ENCODE measurements at regions not wholly inside any gene's neighbourhood (a gene's known extent, or its start where the extent isn't known, plus 50 kb on each side); places are given as distances from the start of the nearest gene placed in this dataset.

DNA sequence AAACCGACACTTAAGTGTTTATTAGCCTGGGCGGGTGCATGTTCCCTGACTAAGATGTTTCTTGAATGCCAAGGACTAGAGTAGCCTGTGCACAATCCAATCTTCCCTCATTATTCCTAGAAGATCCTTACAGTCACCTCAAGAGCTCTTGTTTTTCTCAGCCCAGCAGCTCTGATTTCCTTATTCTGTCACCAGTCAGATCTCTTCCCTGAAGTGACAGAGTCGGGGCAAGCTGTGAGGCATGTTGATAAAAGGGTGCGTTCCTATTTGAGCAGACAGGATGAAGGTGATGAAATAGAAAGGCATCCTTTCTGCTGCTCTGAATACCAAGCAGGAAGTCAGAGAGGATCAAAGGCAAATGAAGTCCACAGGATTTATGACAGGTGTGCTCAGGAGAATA is 125.6 kb upstream of the MCTP2 start:
- DNase-seq (ENCODE audit: low spot score in 2 of 2) (no peak), FAIRE-seq (no peak)

DNA sequence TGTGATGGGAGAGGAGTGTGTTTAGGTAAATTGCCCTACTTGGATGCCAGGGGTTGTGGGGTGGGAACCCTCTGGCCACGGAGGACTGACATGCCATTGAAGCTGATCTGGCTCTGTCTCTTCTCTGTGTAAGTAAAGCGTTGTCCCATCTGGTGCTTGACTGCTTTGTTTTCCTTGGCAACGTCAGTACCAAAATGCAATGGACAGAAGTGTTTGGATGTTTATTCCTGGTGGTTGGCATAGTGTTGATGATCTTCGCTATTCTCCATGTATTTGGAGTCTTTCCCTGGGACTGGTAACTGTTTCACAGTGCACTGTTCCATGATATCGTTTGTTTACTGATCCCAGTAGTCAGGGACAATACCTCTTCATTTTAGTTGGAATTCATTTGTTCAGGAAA is 130.5 kb upstream of the MCTP2 start:
- FAIRE-seq, result no peak
- no peak for DNase-seq (ENCODE audit: low spot score in 2 of 2)

DNA sequence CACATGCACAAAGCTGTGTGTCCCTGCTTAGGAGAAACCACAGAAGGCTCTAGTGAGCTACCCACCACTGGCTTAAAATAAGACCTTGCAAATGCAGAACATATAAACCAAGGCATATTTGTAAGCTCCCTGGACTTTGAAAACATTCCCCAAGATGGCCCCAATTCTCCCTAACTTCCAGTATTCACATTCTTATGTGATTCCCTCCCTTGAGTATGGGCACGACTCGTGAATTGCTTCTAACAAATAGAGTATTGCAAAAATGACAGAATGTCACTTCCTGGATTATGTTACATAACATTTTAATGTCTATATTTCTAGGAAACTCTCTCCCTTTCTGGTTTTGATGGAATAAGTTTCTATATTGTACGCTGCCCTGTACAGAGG is 131.8 kb upstream of the MCTP2 start:
- no peak for DNase-seq (ENCODE audit: low spot score in 2 of 2)
- FAIRE-seq, result no peak

DNA sequence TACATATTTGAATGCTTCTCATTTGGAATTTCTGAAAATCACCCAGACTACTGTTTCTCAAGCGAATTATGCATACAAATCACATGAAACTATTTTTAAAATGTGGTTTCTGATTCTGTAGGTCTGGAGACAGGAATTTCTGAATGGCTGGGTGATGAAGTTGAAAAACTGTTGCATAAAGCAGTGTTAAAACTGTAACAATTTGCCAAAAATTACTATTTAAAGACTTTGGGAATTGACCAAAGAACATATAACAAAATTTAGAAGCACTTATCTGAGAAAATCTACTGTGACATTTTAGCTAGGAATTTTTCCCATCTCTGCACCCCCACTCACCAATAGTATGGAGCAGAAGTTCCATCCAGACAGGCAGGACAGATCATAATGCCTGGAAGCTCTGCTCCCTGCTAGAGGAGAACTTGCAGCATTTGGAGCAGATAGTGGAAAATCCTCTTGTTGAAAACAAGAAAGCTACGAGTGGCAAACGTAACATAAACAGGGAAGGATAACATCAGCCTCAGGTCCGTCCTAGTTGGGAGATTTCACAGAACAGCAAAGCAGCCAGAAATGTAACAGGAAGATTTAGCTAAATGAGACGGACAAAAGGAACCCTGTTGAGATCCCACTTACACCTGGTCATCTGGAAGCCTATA is 132.3 kb upstream of the MCTP2 start:
- FAIRE-seq (no peak), DNase-seq (ENCODE audit: low spot score in 2 of 2) (no peak)

- DNase-seq (ENCODE audit: low spot score in 2 of 2), result no peak
These were observed 133.8 kb upstream of the MCTP2 start for GRCh38 chr15:94097552-94097951.

GRCh38 chr15:94094310-94094709 is 137.1 kb upstream of the MCTP2 start:
- FAIRE-seq, result no peak
- no peak for DNase-seq (ENCODE audit: low spot score in 2 of 2)

More at GRCh38 chr15:94097552-94097951, 133.8 kb upstream of the MCTP2 start:
- FAIRE-seq, result no peak

DNA sequence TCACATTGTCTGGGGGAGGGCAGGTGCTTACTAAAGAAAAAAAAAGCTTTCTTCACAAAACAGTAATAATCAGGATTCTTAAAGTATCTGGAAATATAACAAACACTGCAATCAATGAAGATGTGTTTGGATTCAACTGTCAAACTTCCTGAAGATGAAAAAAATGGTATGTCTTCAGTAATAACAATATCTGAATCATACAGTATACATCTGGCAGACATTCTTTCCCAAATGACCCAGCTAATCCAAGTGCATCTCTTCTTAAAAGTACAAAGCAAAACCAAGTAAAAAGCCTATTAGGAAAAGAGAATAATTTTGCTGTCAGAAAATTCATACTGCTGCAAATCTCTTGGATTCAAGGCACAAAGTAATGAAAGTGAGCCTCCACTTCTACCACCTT is 145.0 kb upstream of the MCTP2 start:
- FAIRE-seq, result no peak
- no peak for DNase-seq (ENCODE audit: low spot score in 2 of 2)

DNA sequence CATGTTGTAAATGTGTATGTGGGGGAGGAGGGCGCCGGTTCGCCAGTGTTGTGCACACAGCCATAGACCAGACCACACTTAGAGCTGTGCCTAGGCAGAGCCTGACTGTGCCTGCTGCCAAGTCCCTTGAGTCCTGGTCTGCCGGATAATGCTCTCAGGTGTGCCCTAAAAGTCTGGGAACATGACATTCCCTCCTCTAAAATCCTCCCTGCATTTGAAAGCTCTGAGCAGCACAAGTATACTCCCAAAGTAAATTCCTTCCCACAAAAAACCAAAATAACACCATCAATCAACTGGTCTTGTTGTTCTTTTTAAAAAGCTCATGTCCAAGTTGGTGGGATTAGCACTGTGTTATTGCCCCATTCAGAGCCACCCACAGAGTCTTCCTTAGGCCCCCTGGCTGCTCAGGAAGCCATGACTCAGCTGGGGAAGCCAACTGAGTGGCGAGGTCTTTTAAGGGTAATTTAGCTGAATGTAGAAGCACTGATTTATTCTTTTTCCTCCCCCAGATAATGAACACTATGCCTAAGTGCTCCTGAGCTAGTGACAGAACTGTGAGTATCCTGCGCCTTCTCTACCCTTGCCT is 147.8 kb upstream of the MCTP2 start:
- FAIRE-seq, result no peak

DNA sequence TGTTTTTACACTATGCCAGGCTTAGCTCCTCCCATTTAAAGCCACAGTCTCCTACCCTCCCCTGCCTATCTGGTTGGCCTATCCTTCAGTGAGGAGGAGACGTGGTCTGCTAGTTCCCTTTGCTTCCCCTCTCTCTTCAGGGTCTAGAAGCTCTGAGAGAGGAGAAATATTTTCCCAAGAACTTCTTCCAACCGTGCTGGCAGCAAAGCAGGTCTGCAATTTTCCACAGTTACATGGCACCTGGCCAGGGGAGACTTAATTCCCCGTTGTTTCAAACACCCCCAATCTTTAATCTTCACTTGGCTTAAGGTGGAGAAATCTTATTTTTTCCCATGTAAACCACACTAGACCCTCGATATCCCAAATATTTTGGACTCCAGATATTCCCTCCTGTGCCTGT is 149.5 kb upstream of the MCTP2 start:
- DNase-seq (ENCODE audit: low spot score in 2 of 2) (no peak), FAIRE-seq (no peak)

More for the DNA sequence above, 147.8 kb upstream of the MCTP2 start:
- no peak for DNase-seq (ENCODE audit: low spot score in 2 of 2)

GRCh38 chr15:94080989-94081605 is 150.3 kb upstream of the MCTP2 start:
- FAIRE-seq, result no peak
- DNase-seq (ENCODE audit: low spot score in 2 of 2), result no peak

DNA sequence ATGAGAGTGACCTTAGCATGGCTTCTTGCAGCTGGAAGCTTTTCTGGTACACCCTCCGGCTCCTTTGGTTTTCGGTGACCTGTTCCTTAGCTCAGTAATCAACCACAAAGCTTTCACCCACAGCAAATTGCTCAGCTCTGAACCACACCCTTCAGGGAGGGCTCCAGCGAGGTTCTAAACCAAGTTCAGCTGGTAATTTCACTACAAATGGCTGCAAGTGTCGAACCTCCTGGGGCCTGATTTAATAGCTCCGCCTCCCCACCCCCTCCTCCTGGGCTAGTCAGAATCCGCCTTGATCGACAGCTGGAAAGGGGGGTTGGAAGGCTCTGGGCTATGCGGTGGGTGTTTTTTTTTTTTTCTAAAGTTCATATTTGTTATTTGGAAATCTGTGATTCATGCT is 150.9 kb upstream of the MCTP2 start:
- FAIRE-seq, result no peak
- DNase-seq (ENCODE audit: low spot score in 2 of 2), result no peak

DNA sequence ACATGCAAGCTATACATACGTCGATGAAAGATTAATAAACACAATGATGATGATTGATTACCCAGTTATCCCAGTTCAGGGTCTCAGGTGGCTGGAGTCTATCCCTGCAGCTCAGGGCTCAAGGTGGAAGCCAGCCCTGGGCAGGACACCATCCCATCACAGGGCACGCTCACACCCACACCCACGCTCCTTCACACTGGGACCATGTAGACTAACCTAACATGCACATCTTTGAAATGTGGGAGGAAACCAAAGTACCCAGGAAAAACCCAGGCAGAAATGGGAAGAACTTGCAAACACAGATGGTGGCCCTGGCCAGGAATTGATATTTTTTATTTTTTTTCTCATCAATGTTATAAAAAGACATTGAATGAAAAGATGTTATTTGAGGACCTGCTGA is 151.4 kb upstream of the MCTP2 start:
- DNase-seq (ENCODE audit: low spot score in 2 of 2), result no peak
- no peak for FAIRE-seq

GRCh38 chr15:94079459-94079858 is 151.9 kb upstream of the MCTP2 start:
- no peak for FAIRE-seq
- no peak for DNase-seq (ENCODE audit: low spot score in 2 of 2)

DNA sequence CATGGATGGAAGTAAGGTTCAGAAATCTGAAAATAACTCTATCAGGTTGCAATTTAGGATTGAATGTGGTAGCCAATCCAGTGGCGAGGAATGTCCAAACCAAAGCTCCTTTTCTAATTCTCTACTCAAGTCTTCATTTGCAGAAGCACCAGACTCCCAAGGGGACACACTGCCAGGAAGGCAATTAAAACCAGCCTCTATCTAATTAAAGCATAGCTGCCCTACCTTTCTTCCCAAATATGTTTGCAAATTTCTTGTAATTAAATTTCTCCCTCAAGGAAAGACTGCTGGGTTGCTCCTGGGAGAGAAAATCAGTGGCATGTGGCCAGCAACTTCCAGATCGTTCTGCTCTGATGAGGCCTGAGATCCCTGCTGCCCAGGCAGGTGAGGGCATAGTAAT is 153.4 kb upstream of the MCTP2 start:
- FAIRE-seq, result no peak

DNA sequence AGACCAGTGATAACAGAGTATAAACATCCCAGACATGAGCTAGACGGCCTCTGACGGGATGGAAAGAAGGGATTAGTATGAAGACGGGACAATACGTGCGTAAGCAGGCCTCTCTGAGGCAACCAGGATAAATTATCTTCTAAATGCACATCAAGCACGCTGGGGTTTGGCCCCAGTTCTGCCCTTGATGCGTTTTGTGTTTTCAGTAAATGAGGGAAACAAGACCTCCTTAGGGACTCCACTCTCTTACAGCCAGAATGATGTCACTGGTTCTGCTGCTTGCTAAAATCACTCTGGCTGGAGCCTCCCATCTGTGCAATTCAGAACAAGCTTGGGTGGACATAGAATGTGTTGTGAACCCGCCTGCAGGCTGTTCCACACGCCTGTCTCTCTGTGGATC is 156.0 kb upstream of the MCTP2 start:
- FAIRE-seq (no peak), DNase-seq (ENCODE audit: low spot score in 2 of 2) (no peak)

More for the DNA sequence above, 153.4 kb upstream of the MCTP2 start:
- no peak for DNase-seq (ENCODE audit: low spot score in 2 of 2)

DNA sequence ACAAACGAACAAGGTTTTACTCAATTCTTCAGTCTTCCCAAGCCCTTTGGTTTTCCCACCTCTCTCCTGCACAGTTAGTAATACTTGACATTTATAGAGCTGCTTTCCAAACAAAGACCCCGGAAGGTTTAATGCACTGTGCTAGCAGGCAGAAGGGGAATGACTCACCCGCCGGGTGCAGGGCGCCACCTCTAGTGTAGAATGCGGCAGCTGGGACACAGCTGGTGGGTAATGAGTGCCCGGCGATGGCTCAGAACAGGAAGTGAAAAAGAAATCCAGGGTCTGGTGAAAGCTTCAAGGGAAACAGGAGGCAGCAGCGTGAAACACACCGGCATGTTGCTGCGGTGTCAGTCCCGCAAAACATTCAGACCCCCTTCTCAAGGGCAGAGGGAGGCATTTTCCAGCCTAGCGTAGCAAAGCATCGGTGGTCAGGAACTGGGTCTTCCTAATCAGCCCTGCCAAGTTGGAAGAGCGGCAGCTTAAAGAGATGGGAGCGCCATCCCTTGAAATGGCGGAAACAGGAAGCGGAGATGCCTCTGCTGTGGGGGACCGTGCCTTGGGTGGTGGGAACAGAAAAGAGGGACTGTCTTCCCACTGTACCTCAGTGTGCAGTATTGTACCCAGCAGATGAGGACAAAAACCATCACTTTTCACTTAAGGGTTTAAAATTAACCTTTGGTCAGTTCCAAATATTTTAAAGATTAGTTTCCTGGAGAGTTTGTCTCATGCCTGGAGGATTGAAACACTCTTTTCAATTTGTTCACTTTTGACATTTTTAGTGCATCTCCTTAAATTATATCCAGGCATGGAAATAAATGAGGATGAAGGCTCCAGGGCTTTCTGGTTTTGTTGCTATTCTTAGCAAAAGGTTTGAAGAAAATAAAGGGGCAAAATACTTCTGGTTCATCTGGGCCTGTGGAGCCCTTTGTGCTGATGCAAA is 160.7 kb upstream of the MCTP2 start:
- DNase-seq (ENCODE audit: low spot score in 2 of 2) (no peak), FAIRE-seq (no peak)

GRCh38 chr15:94069844-94070243 is 161.5 kb upstream of the MCTP2 start:
- FAIRE-seq, result no peak
- DNase-seq (ENCODE audit: low spot score in 2 of 2), result no peak

DNA sequence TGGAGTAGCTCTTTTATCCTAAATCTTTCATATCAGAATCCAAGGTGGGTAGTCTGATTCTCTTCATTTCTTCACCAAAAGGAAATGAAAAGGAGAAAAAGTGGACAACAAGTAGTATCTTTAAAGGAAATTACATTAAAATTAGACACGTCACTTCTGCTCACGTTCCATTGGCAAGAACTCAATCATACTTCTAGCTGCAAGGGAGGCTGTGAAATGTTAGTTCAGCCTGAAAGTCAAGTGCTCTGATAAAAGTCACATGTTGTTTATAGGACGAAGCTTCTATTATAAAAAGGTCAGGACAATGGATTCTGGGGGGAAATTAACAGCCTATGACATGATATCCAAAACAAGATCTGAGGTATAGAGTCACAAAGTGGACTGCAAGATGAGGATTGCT is 164.6 kb upstream of the MCTP2 start:
- no peak for DNase-seq (ENCODE audit: low spot score in 2 of 2)
- no peak for FAIRE-seq

DNA sequence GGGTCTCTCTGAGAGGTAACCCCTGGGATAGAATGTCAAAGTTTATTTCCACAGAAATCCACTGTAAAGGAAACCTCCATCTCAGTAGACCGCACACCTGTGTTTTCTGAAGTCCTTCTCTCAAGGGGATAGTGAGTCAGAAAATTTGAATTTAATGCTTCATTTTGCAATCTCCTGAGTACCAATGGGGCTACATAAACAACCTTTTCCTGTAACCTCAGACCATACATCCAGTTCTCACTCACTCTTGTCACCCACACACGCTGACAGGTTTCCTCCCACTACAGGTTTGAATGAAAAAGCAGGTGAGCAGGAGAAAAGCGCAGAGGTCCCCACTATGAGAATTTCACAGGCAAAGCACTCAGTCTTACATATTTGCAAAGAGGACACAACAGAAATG is 165.3 kb upstream of the MCTP2 start:
- DNase-seq (ENCODE audit: low spot score in 2 of 2) (no peak), FAIRE-seq (no peak)

- FAIRE-seq (no peak), DNase-seq (ENCODE audit: low spot score in 2 of 2) (no peak)
These were observed 166.6 kb upstream of the MCTP2 start for GRCh38 chr15:94064676-94065313.

DNA sequence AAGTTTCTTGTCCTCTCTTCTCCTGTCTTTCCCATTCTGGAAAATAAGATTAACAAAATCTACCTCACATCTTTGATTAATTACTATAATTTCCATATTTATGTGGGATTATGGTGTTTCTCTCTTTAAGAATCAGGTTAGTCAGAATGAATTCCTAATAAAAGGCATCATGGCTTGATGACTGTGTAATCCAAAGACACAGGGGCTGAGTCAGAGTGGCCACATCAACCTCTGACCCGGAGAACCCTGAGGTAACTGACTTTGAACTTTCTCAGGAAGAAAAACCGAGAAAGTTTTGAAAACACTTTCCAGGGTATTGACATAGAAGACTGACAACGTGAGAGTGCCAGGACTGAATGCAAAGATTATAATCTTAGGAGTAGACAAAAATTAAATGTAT is 170.3 kb upstream of the MCTP2 start:
- FAIRE-seq (no peak), DNase-seq (ENCODE audit: low spot score in 2 of 2) (no peak)
